Activated naive CD8-positive, alpha-beta T cell treated with anti-CD3 and anti-CD28 coated beads, Interleukin-2, amount 50 U/mL, for 24 hours (primary cell): ENCODE measurements at regions not wholly inside any gene's neighbourhood (a gene's known extent, or its start where the extent isn't known, plus 50 kb on each side); places are given as distances from the start of the nearest gene placed in this dataset.

Source experiments
- ATAC-seq: fragments of 150-1000 bp; cut with Tn5 transposase; one replicate; pipeline ENCODE4 v1.10.0; 2021
- DNase-seq: peaks from one replicate; pipeline ENCODE4 v3.0.0; 2021
- H3K27ac Mint-ChIP-seq: one replicate; pipeline ENCODE4 v1.8.0; 2021; ENCODE audit warnings: mild to moderate bottlenecking, mixed read lengths
- H3K27me3 Mint-ChIP-seq: one replicate; pipeline ENCODE4 v1.8.0; 2021; ENCODE audit warnings: mixed read lengths
- H3K36me3 Mint-ChIP-seq: one replicate; pipeline ENCODE4 v1.8.0; 2021; ENCODE audit warnings: low read depth, mixed read lengths
- H3K4me1 Mint-ChIP-seq: one replicate; pipeline ENCODE4 v1.8.0; 2021; ENCODE audit warnings: mixed read lengths
- H3K4me3 Mint-ChIP-seq: one replicate; pipeline ENCODE4 v1.8.0; 2021; ENCODE audit warnings: mild to moderate bottlenecking, moderate library complexity, mixed read lengths
- H3K9me3 Mint-ChIP-seq: one replicate; pipeline ENCODE4 v1.8.0; 2021; ENCODE audit warnings: mixed read lengths

- no peaks in the 10 kb centered on the region for H3K4me1 Mint-ChIP-seq
- peaks cover 15% of the 10 kb centered on the region for H3K27me3 Mint-ChIP-seq
- H3K9me3 Mint-ChIP-seq = peaks cover 6% of the 10 kb centered on the region
- no peak overlapping the region for H3K4me3 Mint-ChIP-seq
- DNase-seq (no peak), ATAC-seq (no peak)
- H3K27ac Mint-ChIP-seq = no peak overlapping the region
- H3K36me3 Mint-ChIP-seq = no peaks in the 10 kb centered on the region
Measured at GRCh38 chr1:48164571-48164970, 57.9 kb upstream of the SLC5A9 start.

DNA sequence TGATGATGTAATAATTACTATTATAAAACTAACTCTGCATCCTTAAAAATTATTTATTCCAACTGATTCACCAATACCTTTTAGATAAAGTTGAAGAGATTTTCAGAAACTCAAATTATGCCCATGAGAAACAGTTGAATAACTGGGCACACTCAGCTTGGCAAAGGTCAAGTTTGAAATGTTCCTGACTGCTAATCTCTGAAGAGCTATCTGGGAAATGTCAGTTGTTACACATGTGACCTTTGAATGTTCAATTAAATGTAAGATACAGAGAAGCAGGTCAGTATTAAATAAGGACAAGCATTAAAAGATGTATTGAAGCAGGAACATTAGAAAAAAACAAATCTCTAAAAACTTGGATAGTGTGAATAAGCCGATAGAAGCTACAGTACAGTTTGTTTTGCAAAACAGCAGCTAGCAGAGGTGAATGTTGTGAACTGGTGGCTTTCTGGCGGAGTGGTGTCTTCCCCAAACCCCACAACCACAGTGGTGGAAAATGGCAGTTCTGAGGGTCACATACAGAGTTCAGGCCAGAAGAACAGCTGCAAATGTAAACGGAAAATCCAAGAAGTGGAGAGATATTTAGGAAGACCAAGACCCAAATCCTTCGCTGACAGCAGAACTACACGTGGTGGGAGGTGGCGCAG lies 61.9 kb upstream of the SLC5A9 start:
- H3K27me3 Mint-ChIP-seq = peaks cover 9% of the 10 kb centered on the region
- DNase-seq (no peak), ATAC-seq (no peak)
- H3K4me3 Mint-ChIP-seq = no peak overlapping the region
- H3K27ac Mint-ChIP-seq = no peak overlapping the region
- no peaks in the 10 kb centered on the region for H3K4me1 Mint-ChIP-seq
- H3K9me3 Mint-ChIP-seq = no peaks in the 10 kb centered on the region
- no peaks in the 10 kb centered on the region for H3K36me3 Mint-ChIP-seq

- ATAC-seq (no peak), DNase-seq (no peak)
- Mint-ChIP-seq H3K4me3 (no peak overlapping the region), H3K9me3 (no peaks in the 10 kb centered on the region), H3K36me3 (no peaks in the 10 kb centered on the region), H3K4me1 (no peaks in the 10 kb centered on the region), H3K27me3 (peaks cover 30% of the 10 kb centered on the region), H3K27ac (no peak overlapping the region)
Measured at GRCh38 chr1:48139275-48139674, 83.2 kb upstream of the SLC5A9 start.

- DNase-seq (no peak), ATAC-seq (no peak)
- Mint-ChIP-seq H3K4me1 (no peaks in the 10 kb centered on the region), H3K27ac (no peak overlapping the region), H3K36me3 (no peaks in the 10 kb centered on the region), H3K9me3 (peaks cover 5% of the 10 kb centered on the region), H3K4me3 (no peak overlapping the region), H3K27me3 (peaks cover 21% of the 10 kb centered on the region)
Measured at GRCh38 chr1:48127735-48128685, 94.5 kb upstream of the SLC5A9 start.

DNA sequence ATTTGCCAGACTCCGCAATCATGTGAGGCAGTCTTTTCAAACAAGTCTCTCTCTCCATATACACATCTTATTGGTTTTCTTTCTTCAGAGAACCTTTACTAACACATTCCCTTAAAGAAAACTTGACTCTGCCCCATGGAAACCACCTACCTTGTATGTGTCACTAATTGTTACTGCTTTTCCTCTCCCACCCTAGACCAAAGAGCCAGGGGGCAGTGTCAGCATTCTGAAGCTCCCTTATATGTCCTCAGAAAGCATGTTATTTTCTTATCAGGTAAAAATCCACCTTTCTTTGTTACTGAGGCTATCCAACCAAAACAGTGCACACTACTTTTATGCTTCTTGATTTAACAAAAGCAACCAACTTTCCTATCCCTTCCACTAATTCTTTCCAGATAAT lies 98.9 kb upstream of the SLC5A9 start:
- Mint-ChIP-seq H3K4me3 (no peak overlapping the region), H3K9me3 (no peaks in the 10 kb centered on the region), H3K27me3 (peaks cover 21% of the 10 kb centered on the region), H3K27ac (no peak overlapping the region), H3K4me1 (no peaks in the 10 kb centered on the region), H3K36me3 (no peaks in the 10 kb centered on the region)
- DNase-seq = no peak
- ATAC-seq = no peak

DNA sequence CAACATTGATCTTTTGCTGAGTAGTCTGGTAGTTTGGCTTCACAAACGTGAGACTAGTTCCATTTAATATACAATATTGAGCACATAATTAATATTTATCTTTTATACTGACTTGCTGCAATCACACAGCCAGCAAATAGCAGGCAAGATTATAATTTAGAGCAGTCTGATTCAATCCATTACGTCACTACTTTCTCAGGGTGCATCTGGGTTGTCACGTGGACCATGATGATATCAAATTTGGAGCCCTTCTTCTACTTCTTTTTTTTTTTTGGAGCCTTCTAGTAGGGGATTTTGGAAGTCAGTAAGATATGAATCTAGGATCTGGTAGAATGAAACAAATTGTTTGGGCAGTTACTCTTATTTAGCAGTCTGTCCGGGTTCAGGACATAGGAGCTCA lies 100.6 kb upstream of the SLC5A9 start:
- no peak for ATAC-seq
- no peak for DNase-seq
- Mint-ChIP-seq H3K36me3 (no peaks in the 10 kb centered on the region), H3K4me3 (no peak overlapping the region), H3K9me3 (peaks cover 4% of the 10 kb centered on the region), H3K4me1 (no peaks in the 10 kb centered on the region), H3K27ac (no peak overlapping the region), H3K27me3 (peaks cover 18% of the 10 kb centered on the region)

- no peak overlapping the region for H3K4me3 Mint-ChIP-seq
- peaks cover 4% of the 10 kb centered on the region for H3K9me3 Mint-ChIP-seq
- no peak for DNase-seq
- no peaks in the 10 kb centered on the region for H3K36me3 Mint-ChIP-seq
- H3K4me1 Mint-ChIP-seq = no peaks in the 10 kb centered on the region
- no peak overlapping the region for H3K27ac Mint-ChIP-seq
- peaks cover 20% of the 10 kb centered on the region for H3K27me3 Mint-ChIP-seq
- no peak for ATAC-seq
Measured at GRCh38 chr1:48120621-48121020, 101.9 kb upstream of the SLC5A9 start.

DNA sequence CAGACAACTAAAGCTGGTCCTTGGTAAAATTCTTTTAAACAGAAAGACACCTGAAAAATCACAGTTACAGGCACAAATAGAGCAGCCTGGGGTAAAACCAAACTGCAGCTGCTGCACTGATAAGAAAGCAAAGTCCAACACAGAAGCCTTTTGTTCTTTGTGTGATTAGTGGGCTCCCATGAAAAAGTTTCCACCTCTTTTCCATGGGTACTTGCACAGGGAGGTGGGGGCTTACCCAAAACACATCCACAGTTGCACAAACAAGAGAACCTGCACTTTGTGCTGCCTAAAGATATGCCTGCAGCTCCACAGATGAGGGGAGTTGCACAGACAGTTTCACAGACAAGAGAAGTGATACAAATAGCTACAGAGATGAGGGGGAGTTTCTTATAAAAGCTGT lies 106.7 kb upstream of the SLC5A9 start:
- ATAC-seq = no peak
- H3K4me3 Mint-ChIP-seq = no peak overlapping the region
- H3K9me3 Mint-ChIP-seq = peaks cover 4% of the 10 kb centered on the region
- no peaks in the 10 kb centered on the region for H3K4me1 Mint-ChIP-seq
- H3K36me3 Mint-ChIP-seq = no peaks in the 10 kb centered on the region
- H3K27me3 Mint-ChIP-seq = peaks cover 10% of the 10 kb centered on the region
- H3K27ac Mint-ChIP-seq = no peak overlapping the region
- DNase-seq = no peak

GRCh38 chr1:48114596-48115382 lies 107.7 kb upstream of the SLC5A9 start:
- H3K27me3 Mint-ChIP-seq = peaks cover 13% of the 10 kb centered on the region
- peaks cover 4% of the 10 kb centered on the region for H3K9me3 Mint-ChIP-seq
- H3K4me3 Mint-ChIP-seq = no peak overlapping the region
- DNase-seq (no peak), ATAC-seq (no peak)
- no peaks in the 10 kb centered on the region for H3K4me1 Mint-ChIP-seq
- no peaks in the 10 kb centered on the region for H3K36me3 Mint-ChIP-seq
- H3K27ac Mint-ChIP-seq = no peak overlapping the region

- no peak for DNase-seq
Measured at GRCh38 chr1:48109390-48110013, 112.3 kb upstream of the TRABD2B start.

DNA sequence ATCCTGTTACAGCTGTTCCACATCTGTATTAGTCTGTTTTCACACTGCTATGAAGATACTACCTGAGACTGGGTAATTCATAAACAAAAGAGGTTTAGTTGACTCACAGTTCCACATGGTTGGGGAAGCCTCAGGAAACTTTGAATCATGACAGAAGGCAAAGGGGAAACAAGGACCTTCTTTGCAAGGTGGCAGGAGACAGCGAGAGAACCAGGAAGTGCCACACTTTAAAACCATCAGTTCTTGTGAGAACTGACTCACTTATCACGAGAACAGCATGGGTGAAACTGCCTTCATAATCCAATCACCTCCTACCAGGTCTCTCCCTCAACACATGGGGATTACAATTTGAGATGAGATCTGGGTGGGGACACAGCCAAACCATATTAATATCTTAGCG lies 110.3 kb upstream of the TRABD2B start:
- no peaks in the 10 kb centered on the region for H3K36me3 Mint-ChIP-seq
- peaks cover 11% of the 10 kb centered on the region for H3K27me3 Mint-ChIP-seq
- H3K9me3 Mint-ChIP-seq = no peaks in the 10 kb centered on the region
- H3K27ac Mint-ChIP-seq = peak overlapping the region; percentile 55
- H3K4me3 Mint-ChIP-seq = no peak overlapping the region
- no peak for DNase-seq
- ATAC-seq = peak; percentile 73
- H3K4me1 Mint-ChIP-seq = peaks cover 5% of the 10 kb centered on the region

More at GRCh38 chr1:48109390-48110013, 112.3 kb upstream of the TRABD2B start:
- H3K27me3 Mint-ChIP-seq = peaks cover 18% of the 10 kb centered on the region
- no peaks in the 10 kb centered on the region for H3K36me3 Mint-ChIP-seq
- no peak overlapping the region for H3K4me3 Mint-ChIP-seq
- ATAC-seq = peak; percentile 26
- H3K9me3 Mint-ChIP-seq = no peaks in the 10 kb centered on the region
- H3K27ac Mint-ChIP-seq = no peak overlapping the region
- peaks cover 5% of the 10 kb centered on the region for H3K4me1 Mint-ChIP-seq

GRCh38 chr1:48106049-48106448 lies 108.9 kb upstream of the TRABD2B start:
- Mint-ChIP-seq H3K27ac (no peak overlapping the region), H3K4me1 (peaks cover 5% of the 10 kb centered on the region), H3K36me3 (no peaks in the 10 kb centered on the region), H3K9me3 (no peaks in the 10 kb centered on the region), H3K27me3 (peaks cover 17% of the 10 kb centered on the region), H3K4me3 (no peak overlapping the region)
- DNase-seq (no peak), ATAC-seq (no peak)

DNA sequence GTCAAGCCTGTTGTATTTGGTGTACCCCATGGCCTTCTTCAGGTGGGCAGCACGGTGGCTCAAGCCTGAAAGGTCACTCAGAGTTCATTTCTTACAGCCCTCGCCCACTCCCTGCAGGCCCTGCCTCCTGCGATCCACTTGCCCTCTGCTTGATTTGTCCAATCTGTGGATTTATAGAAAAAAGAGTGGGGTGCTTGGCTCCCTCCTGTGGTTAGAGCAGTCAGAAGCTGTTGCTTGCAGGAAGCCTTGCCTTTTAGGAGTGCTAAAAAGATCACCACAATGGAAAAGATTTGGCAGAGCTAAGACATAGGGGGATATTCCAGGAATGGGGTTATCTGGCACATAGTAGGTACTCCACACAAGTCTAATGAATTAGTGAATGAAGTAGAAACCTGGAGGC lies 108.0 kb upstream of the TRABD2B start:
- H3K36me3 Mint-ChIP-seq = no peaks in the 10 kb centered on the region
- ATAC-seq (no peak), DNase-seq (no peak)
- peaks cover 5% of the 10 kb centered on the region for H3K4me1 Mint-ChIP-seq
- H3K27me3 Mint-ChIP-seq = peaks cover 19% of the 10 kb centered on the region
- H3K27ac Mint-ChIP-seq = no peak overlapping the region
- no peak overlapping the region for H3K4me3 Mint-ChIP-seq
- no peaks in the 10 kb centered on the region for H3K9me3 Mint-ChIP-seq

DNA sequence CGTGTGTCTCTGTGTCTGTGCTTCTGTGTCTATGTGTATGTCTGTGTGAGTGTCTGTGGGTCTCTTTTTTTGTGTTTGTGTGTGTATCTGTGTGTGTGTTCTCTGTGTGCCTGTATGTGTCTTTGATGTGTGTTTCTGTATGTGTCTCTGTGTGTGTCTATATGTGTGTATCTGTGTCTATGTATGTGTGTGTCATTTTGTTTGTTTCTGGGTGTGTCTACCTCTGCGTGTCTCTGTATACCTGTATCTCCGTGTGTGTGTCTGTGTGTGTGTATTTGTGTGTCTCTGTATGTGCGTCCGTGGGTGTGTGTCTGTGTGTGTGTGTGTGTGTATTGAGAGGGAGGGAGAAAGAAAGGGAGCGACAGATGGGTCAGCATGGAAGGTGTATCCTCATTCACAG lies 106.3 kb upstream of the TRABD2B start:
- H3K36me3 Mint-ChIP-seq = no peaks in the 10 kb centered on the region
- H3K27me3 Mint-ChIP-seq = peaks cover 17% of the 10 kb centered on the region
- DNase-seq (no peak), ATAC-seq (no peak)
- no peak overlapping the region for H3K4me3 Mint-ChIP-seq
- H3K27ac Mint-ChIP-seq = no peak overlapping the region
- peaks cover 5% of the 10 kb centered on the region for H3K4me1 Mint-ChIP-seq
- no peaks in the 10 kb centered on the region for H3K9me3 Mint-ChIP-seq
